ENCODE measurements at regions not wholly inside any gene's neighbourhood (a gene's known extent, or its start where the extent isn't known, plus 50 kb on each side); places are given as distances from the start of the nearest gene placed in this dataset.

GRCh38 chr13:80742033-80742432 lies 401.1 kb upstream of the SPRY2 start:
- DNase-seq (ENCODE audit: low spot score), result no peak
- no peak for ATAC-seq (ENCODE audit: low FRiP score)
- TF ChIP-seq, protein P1, sequence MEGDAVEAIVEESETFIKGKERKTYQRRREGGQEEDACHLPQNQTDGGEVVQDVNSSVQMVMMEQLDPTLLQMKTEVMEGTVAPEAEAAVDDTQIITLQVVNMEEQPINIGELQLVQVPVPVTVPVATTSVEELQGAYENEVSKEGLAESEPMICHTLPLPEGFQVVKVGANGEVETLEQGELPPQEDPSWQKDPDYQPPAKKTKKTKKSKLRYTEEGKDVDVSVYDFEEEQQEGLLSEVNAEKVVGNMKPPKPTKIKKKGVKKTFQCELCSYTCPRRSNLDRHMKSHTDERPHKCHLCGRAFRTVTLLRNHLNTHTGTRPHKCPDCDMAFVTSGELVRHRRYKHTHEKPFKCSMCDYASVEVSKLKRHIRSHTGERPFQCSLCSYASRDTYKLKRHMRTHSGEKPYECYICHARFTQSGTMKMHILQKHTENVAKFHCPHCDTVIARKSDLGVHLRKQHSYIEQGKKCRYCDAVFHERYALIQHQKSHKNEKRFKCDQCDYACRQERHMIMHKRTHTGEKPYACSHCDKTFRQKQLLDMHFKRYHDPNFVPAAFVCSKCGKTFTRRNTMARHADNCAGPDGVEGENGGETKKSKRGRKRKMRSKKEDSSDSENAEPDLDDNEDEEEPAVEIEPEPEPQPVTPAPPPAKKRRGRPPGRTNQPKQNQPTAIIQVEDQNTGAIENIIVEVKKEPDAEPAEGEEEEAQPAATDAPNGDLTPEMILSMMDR (IDR thresholded peaks at IDR 0.05), result no peak

- TF ChIP-seq, protein P1 (IDR thresholded peaks at IDR 0.05), result no peak
- DNase-seq (ENCODE audit: low spot score), result no peak
- no peak for ATAC-seq (ENCODE audit: low FRiP score)
These were observed 399.1 kb upstream of the SPRY2 start for GRCh38 chr13:80740071-80740470.

GRCh38 chr13:80737513-80737912 lies 396.6 kb upstream of the SPRY2 start:
- ATAC-seq (ENCODE audit: low FRiP score) (no peak), DNase-seq (ENCODE audit: low spot score) (no peak)
- TF ChIP-seq, protein P1 (IDR thresholded peaks at IDR 0.05), result no peak

DNA sequence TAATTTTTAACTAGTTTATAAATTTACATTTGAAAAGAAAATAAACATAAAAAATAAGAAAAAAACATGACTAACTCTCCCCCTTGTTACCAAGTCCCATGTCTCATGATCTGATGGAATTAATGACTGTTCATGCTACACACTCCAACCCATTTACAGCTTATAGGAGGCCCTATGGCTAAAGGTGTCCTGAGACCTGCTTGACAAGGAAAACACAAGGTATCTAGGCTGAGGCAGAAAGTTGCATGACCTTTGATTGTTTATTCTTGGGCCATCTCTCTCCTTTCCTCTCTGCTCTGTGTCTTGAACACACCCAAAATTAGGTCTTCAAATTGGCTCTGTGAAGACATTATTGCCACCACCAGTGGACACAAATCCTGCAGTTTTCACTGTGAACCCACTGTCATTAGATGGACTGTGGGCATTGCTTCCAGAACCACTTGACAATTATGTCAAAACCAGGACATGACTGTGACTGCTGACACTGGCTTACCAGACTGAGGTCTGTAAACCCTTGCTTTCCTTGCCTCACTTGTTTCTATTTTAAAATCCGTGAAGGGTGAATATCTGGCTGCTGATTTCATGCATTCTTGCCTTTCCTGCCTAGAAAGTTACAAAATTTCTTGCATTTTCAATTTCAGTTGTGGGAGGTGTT lies 386.5 kb upstream of the SPRY2 start:
- ATAC-seq (ENCODE audit: low FRiP score) (no peak), DNase-seq (ENCODE audit: low spot score) (no peak)
- TF ChIP-seq, protein P1 (IDR thresholded peaks at IDR 0.05), result no peak

DNA sequence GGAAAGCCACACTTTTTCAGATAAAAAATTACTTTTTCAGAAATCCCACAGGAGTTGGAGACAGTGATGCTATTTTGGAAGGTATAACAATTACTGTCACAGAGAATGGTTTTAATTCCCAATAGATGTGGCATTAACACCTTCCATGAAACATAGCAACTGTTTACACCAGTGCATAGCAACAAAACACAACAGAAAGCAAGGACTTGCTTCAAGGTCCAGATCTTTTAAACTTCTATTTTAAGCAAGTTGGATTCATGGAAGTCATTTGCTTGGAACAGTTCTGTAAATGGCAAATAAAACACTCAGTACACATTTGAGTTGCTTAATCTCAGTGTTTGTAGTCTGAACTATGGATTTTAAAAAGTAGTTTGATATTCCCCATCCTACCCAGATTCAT lies 385.9 kb upstream of the SPRY2 start:
- ATAC-seq (ENCODE audit: low FRiP score) (no peak), DNase-seq (ENCODE audit: low spot score) (no peak)
- TF ChIP-seq, protein P1 (IDR thresholded peaks at IDR 0.05), result no peak

- ATAC-seq (ENCODE audit: low FRiP score) (no peak), DNase-seq (ENCODE audit: low spot score) (no peak)
- TF ChIP-seq, protein P1 (IDR thresholded peaks at IDR 0.05), result no peak
These were observed 380.8 kb upstream of the SPRY2 start for GRCh38 chr13:80721689-80722088.

DNA sequence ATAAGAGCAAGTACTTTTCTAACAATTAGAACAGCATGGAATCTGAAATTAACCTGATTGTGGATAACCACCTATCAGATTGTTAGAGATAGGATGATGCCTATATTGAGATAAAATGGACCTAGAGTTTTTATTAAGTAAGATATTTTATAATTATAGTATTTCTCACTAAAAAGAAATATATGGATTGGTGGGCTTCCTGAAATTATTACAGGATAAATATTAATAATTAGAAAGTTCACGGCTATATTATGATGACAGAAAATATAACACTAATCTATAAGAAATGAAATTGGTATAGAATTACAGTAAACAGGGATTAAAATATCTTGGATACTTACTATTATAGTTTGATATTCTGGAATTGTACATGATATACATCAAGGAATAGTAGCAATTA lies 378.0 kb upstream of the SPRY2 start:
- ATAC-seq (ENCODE audit: low FRiP score) (no peak), DNase-seq (ENCODE audit: low spot score) (no peak)
- TF ChIP-seq, protein P1 (IDR thresholded peaks at IDR 0.05), result no peak

Data from omental fat pad (tissue), 3 donors.